Thyroid gland (tissue), 4 donors: ENCODE measurements at regions not wholly inside any gene's neighbourhood (a gene's known extent, or its start where the extent isn't known, plus 50 kb on each side); places are given as distances from the start of the nearest gene placed in this dataset.

Source experiments
- DNase-seq, 2 donors: peaks; one replicate each; pipeline ENCODE4 v3.0.0-alpha.2; 2019
- H3K27ac ChIP-seq, 3 donors: fragments of 200-600 bp; sonication (generic); 1 replicate in 2 of 3; 2 replicates in 1 of 3; pipeline ENCODE4 v1.5.1; 2016 to 2019; ENCODE audit warnings: mild to moderate bottlenecking in 1 of 3, moderate library complexity in 1 of 3
- H3K27me3 ChIP-seq: fragments of 200-600 bp; sonication (generic); one replicate; pipeline ENCODE4 v1.5.1; 2019
- H3K36me3 ChIP-seq, 2 donors: fragments of 200-600 bp; sonication (generic); one replicate each; pipeline ENCODE4 v1.5.1; 2016 to 2019
- H3K4me1 ChIP-seq, 2 donors: fragments of 200-600 bp; sonication (generic); one replicate each; pipeline ENCODE4 v1.5.1; 2017 to 2019
- H3K4me3 ChIP-seq, 3 donors: fragments of 200-600 bp; sonication (generic); replicated peaks in 1 of 3; 1 replicate in 2 of 3; 2 replicates in 1 of 3; pipeline ENCODE4 v1.5.1; 2016; ENCODE audit warnings: mild to moderate bottlenecking in 1 of 3
- H3K9me3 ChIP-seq: fragments of 200-600 bp; sonication (generic); one replicate; pipeline ENCODE4 v1.5.1; 2017
- POLR2A ChIP-seq, 2 donors: fragments of 450-650 bp; IDR thresholded peaks; one replicate each; pipeline ENCODE4 v1.6.1; 2017; ENCODE audit warnings: antibody characterized with exemption in 2 of 2, mild to moderate bottlenecking in 2 of 2, moderate library complexity in 1 of 2
- WGBS, 2 donors: methylation state at CpG; one replicate each; pipeline ENCODE4 v1.1.5; 2017; 5-methylcytosine and 5-hydroxymethylcytosine counted together
- intact Hi-C: fragments of 100-400 bp; cut with DNase I; formaldehyde crosslinking; loops from one replicate; pipeline ENCODE4 v1.15.1; 2023
- TF ChIP-seq, protein P1 (sequence below), 6 experiments: fragments of 200-600 bp in 3 of 6; fragments of 450-650 bp in 3 of 6; sonication (generic) in 3 of 6; IDR thresholded peaks; one replicate each; pipeline ENCODE4 v1.5.1; 2016 to 2019; ENCODE audit warnings: antibody characterized with exemption in 6 of 6, mild to moderate bottlenecking in 2 of 6, inconsistent platforms in 1 of 6, moderate library complexity in 1 of 6

DNA sequence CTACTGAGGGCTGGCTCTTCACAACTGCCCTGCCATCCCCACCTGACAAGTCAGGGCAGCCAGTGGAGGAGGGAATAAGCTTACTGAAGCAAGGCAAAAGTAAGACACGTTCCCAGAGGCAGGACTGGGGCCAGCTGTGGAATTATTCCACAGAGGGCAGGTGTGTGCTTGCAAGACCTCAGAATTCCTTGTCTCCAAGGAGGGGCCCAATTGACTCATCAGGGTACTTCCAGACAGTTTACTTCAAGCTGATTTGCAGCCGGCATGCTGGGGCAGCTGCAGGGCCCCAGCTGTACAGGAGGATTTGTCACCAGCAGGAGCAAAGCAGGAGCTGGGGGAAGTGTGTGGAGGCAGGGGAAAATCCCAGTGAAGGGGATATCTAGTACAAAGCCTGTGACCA is 167.5 kb upstream of the CAMK1G start:
- H3K27me3 ChIP-seq, result no peaks in the 10 kb centered on the region
- 8 to 26% methylated on average over 2 of the region's 2 CpGs for WGBS, 2 donors
- no peak overlapping the region for H3K4me3 ChIP-seq
- DNase-seq, result peak; percentile 62 to 78
- intact Hi-C loops, result no loop called here
- TF ChIP-seq POLR2A (IDR thresholded peaks at IDR 0.05), result no peak
- TF ChIP-seq, protein P1, sequence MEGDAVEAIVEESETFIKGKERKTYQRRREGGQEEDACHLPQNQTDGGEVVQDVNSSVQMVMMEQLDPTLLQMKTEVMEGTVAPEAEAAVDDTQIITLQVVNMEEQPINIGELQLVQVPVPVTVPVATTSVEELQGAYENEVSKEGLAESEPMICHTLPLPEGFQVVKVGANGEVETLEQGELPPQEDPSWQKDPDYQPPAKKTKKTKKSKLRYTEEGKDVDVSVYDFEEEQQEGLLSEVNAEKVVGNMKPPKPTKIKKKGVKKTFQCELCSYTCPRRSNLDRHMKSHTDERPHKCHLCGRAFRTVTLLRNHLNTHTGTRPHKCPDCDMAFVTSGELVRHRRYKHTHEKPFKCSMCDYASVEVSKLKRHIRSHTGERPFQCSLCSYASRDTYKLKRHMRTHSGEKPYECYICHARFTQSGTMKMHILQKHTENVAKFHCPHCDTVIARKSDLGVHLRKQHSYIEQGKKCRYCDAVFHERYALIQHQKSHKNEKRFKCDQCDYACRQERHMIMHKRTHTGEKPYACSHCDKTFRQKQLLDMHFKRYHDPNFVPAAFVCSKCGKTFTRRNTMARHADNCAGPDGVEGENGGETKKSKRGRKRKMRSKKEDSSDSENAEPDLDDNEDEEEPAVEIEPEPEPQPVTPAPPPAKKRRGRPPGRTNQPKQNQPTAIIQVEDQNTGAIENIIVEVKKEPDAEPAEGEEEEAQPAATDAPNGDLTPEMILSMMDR (IDR thresholded peaks at IDR 0.05), result no peak
- H3K9me3 ChIP-seq, result no peaks in the 10 kb centered on the region
- no peak overlapping the region for H3K27ac ChIP-seq
- H3K4me1 ChIP-seq, result peaks cover 4 to 27% of the 10 kb centered on the region in 2 donors
- no peaks in the 10 kb centered on the region for H3K36me3 ChIP-seq

DNA sequence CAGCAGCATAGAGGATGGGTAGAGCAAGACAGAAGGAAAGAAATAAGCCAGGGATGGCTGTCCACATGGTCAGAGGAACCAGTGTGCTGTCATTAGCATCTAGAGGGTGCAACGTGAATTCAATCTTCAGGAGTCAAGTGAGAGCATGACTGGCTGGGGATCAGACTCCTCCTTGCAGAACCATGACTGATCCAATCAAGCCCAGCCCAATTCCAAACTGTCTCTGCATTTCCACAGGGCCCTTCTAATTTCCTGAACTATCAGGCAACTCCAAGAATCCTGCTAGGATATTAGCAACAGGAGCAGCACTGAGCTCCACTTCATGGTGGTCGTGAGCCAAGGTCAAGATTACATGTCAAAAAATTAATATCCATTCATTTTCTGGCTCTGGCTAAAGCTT is 166.8 kb upstream of the CAMK1G start:
- WGBS, 2 donors, result 59 to 85% methylated on average over 2 of the region's 2 CpGs
- no peak overlapping the region for H3K27ac ChIP-seq

DNA sequence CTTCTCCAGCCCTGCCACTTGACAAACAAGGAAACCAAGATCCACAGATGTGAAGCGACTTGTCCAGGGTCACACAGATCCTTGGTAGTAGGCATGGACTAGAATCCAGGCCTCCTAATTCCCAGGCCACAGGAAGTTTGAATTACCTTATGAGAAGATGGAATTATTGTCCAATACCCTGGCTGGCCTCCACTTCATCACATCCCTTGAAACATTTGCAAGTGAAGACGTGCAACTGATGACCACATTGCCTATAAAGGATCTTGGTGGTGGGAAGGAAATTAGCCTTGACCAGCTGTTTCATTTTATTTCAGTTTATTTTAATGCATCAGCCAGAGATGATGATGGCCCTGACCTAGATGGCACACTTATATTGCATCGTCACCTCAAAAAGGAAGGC is 165.8 kb upstream of the CAMK1G start:
- TF ChIP-seq, protein P1 (IDR thresholded peaks at IDR 0.05), result no peak
- TF ChIP-seq POLR2A (IDR thresholded peaks at IDR 0.05), result no peak
- intact Hi-C loops, result no loop called here
- Histone ChIP-seq H3K27ac (no peak overlapping the region), H3K4me1 (peaks cover 6 to 24% of the 10 kb centered on the region in 2 donors), H3K9me3 (no peaks in the 10 kb centered on the region), H3K27me3 (no peaks in the 10 kb centered on the region), H3K36me3 (no peaks in the 10 kb centered on the region), H3K4me3 (no peak overlapping the region)
- WGBS, 2 donors, result 96 to 97% methylated on average over 3 of the region's 3 CpGs
- DNase-seq, result no peak

More for the DNA sequence above, 166.8 kb upstream of the CAMK1G start:
- DNase-seq, result no peak
- no peak for TF ChIP-seq POLR2A (IDR thresholded peaks at IDR 0.05)
- TF ChIP-seq, protein P1 (IDR thresholded peaks at IDR 0.05), result no peak
- H3K36me3 ChIP-seq, result no peaks in the 10 kb centered on the region
- no peaks in the 10 kb centered on the region for H3K27me3 ChIP-seq
- H3K9me3 ChIP-seq, result no peaks in the 10 kb centered on the region
- no peak overlapping the region for H3K4me3 ChIP-seq
- intact Hi-C loops, result no loop called here
- H3K4me1 ChIP-seq, result peaks cover 6 to 24% of the 10 kb centered on the region in 2 donors

DNA sequence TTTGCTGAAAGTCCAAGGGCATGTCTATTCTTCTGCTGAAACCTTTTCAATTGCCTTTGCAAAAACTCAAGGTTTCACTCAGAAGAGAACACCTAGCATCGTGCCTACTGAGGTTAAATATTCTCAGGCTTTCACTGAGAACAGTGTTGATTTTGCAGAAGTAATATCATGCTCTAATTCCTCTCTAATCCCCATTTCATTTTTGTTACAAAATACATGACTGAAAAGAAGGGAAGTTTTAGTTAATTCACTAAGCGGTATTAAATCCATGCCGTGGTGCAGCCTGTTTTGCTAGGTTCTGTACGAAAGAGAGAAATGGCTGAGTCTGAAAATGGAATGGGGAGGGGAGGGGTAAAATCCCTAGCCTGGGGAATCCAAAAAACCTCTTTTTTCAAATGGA is 163.2 kb upstream of the CAMK1G start:
- DNase-seq, result no peak
- Histone ChIP-seq H3K36me3 (no peaks in the 10 kb centered on the region), H3K27me3 (no peaks in the 10 kb centered on the region), H3K9me3 (no peaks in the 10 kb centered on the region), H3K27ac (peak overlapping the region in 2 of 3 donors; percentile 0 to 4), H3K4me1 (peaks cover 6 to 24% of the 10 kb centered on the region in 2 donors), H3K4me3 (no peak overlapping the region)
- TF ChIP-seq POLR2A (IDR thresholded peaks at IDR 0.05), result no peak
- TF ChIP-seq, protein P1 (IDR thresholded peaks at IDR 0.05), result no peak
- intact Hi-C loops, result no loop called here
- 31 to 36% methylated on average over 4 of the region's 4 CpGs for WGBS, 2 donors

DNA sequence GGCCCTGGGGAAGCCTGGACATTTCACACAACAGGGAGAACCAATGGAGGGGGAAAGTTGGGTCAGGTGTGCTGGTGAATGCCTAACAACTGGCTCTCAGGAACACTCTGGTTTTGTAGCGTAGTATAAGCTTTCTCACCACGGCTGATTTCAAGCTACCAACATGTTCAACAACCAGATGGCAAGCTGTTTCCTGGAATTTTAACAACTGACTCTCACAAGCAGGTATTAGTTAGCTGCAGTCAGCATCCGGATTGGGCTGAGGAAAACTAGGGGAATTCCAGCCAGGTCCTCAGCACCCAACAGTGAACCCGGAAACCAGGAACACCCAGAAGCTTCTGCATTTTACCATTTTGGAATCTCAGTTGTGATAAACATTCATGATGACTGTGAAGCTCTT is 162.3 kb upstream of the CAMK1G start:
- no peak for TF ChIP-seq POLR2A (IDR thresholded peaks at IDR 0.05)
- TF ChIP-seq, protein P1 (IDR thresholded peaks at IDR 0.05), result no peak
- Histone ChIP-seq H3K9me3 (no peaks in the 10 kb centered on the region), H3K27ac (no peak overlapping the region), H3K4me3 (no peak overlapping the region), H3K27me3 (no peaks in the 10 kb centered on the region), H3K36me3 (no peaks in the 10 kb centered on the region), H3K4me1 (peaks cover 6 to 18% of the 10 kb centered on the region in 2 donors)
- WGBS, 2 donors, result 76 to 79% methylated on average over 4 of the region's 4 CpGs
- intact Hi-C loops, result no loop called here
- DNase-seq, result no peak
